GM12878 (cell line): ENCODE measurements at regions not wholly inside any gene's neighbourhood (a gene's known extent, or its start where the extent isn't known, plus 50 kb on each side); places are given as distances from the start of the nearest gene placed in this dataset.

Experiments used
- CBFB ChIP-seq: IDR thresholded peaks from 2 replicates; pipeline ENCODE4 v1.6.1; 2016; ENCODE audit warnings: antibody characterized with exemption, low read depth
- CEBPB ChIP-seq, 2 experiments: fragments of 150-350 bp in 1 of 2; IDR thresholded peaks; 2 replicates each; pipeline ENCODE4 v1.6.1; 2012 to 2014; ENCODE audit warnings: low read depth in 2 of 2, low read length in 2 of 2, borderline replicate concordance in 1 of 2, inconsistent platforms in 1 of 2
- CEBPZ ChIP-seq: fragments of 150-350 bp; IDR thresholded peaks from 2 replicates; pipeline ENCODE4 v1.6.1; 2016; ENCODE audit warnings: low read depth, low read length
- CUX1 ChIP-seq: IDR thresholded peaks from 2 replicates; pipeline ENCODE4 v1.6.1; 2012; ENCODE audit warnings: improper control_type of control experiment, low read depth, low read length; ENCODE audit not compliant: insufficient replicate concordance
- EED ChIP-seq: sonication (generic); IDR thresholded peaks from 2 replicates; pipeline ENCODE4 v1.6.1; 2016; ENCODE audit warnings: antibody characterized with exemption, low read depth
- EGR1 ChIP-seq, 2 experiments: IDR thresholded peaks; 1 replicate in 1 of 2; 2 replicates in 1 of 2; pipeline ENCODE4 v1.6.1; 2011 to 2012; ENCODE audit warnings: low read depth in 2 of 2, low read length in 2 of 2, borderline replicate concordance in 1 of 2, mild to moderate bottlenecking in 1 of 2, moderate library complexity in 1 of 2
- HSF1 ChIP-seq: fragments of 150-350 bp; IDR thresholded peaks from 2 replicates; pipeline ENCODE4 v1.6.1; 2014; ENCODE audit warnings: mild to moderate bottlenecking, low read depth, low read length
- NBN ChIP-seq: fragments of 450-650 bp; IDR thresholded peaks from 2 replicates; pipeline ENCODE4 v1.6.1; 2016
- NRF1 ChIP-seq: conservative IDR thresholded peaks from 2 replicates; pipeline ENCODE4 v1.6.1; 2011; ENCODE audit warnings: mild to moderate bottlenecking, low read depth, low read length, improper control_type of control experiment
- PML ChIP-seq: IDR thresholded peaks from 2 replicates; pipeline ENCODE4 v1.6.1; 2012; ENCODE audit warnings: low read length, inconsistent platforms
- POLR2AphosphoS2 ChIP-seq: IDR thresholded peaks from 2 replicates; pipeline ENCODE4 v1.6.1; 2011; ENCODE audit warnings: low read depth, mild to moderate bottlenecking, low read length, improper control_type of control experiment, moderate library complexity
- RELB ChIP-seq: fragments of 450-650 bp; IDR thresholded peaks from 2 replicates; pipeline ENCODE4 v1.6.1; 2017; ENCODE audit warnings: low read depth, mild to moderate bottlenecking, moderate library complexity
- SP1 ChIP-seq: IDR thresholded peaks from one replicate; pipeline ENCODE4 v1.6.1; 2011; ENCODE audit warnings: low read depth, low read length
- SRF ChIP-seq, 2 experiments: IDR thresholded peaks; 2 replicates each; pipeline ENCODE4 v1.6.1; 2011; ENCODE audit warnings: low read depth in 2 of 2, low read length in 2 of 2, mild to moderate bottlenecking in 1 of 2, moderate library complexity in 1 of 2
- SUPT20H ChIP-seq: IDR thresholded peaks from 2 replicates; pipeline ENCODE4 v1.6.1; 2011; ENCODE audit warnings: low read depth, mild to moderate bottlenecking, low read length, moderate library complexity, borderline replicate concordance; ENCODE audit not compliant: control insufficient read depth
- TAF1 ChIP-seq: IDR thresholded peaks from 2 replicates; pipeline ENCODE4 v1.6.1; 2011; ENCODE audit warnings: mild to moderate bottlenecking, low read depth, low read length, borderline replicate concordance
- TARDBP ChIP-seq: IDR thresholded peaks from 2 replicates; pipeline ENCODE4 v1.6.1; 2016; ENCODE audit warnings: borderline replicate concordance
- TCF7 ChIP-seq: IDR thresholded peaks from 2 replicates; pipeline ENCODE4 v1.6.1; 2014; ENCODE audit warnings: antibody characterized with exemption, borderline replicate concordance

GRCh38 chr6:6826095-6826901 lies 237.8 kb downstream of the LY86 start (continued):
- TF ChIP-seq RELB, result no peak; the same call in 1 of the 2 replicates
- no peak for TF ChIP-seq TAF1
- TF ChIP-seq EED, result peak; percentile 58
- TF ChIP-seq CUX1, result no peak
- no peak for TF ChIP-seq NRF1
- no peak for TF ChIP-seq TCF7
- TF ChIP-seq SRF (IDR thresholded peaks at IDR 0.05; ENCODE audit: low read depth in 2 of 2, low read length in 2 of 2), result no peak
- TF ChIP-seq NBN, result no peak
- no peak for TF ChIP-seq PML
- TF ChIP-seq CEBPB (IDR thresholded peaks at IDR 0.05; ENCODE audit: borderline replicate concordance in 1 of 2, low read depth in 2 of 2, low read length in 2 of 2), result no peak
- no peak for TF ChIP-seq CEBPZ
- no peak for TF ChIP-seq POLR2AphosphoS2
- TF ChIP-seq CBFB, result no peak
- no peak for TF ChIP-seq HSF1
- TF ChIP-seq EGR1 (IDR thresholded peaks at IDR 0.05; ENCODE audit: borderline replicate concordance in 1 of 2, low read depth in 2 of 2, low read length in 2 of 2), result no peak
- no peak for TF ChIP-seq TARDBP
- TF ChIP-seq SUPT20H, result no peak
- peak; percentile 35 for TF ChIP-seq SP1
